ENCODE measurements at regions not wholly inside any gene's neighbourhood (a gene's known extent, or its start where the extent isn't known, plus 50 kb on each side); places are given as distances from the start of the nearest gene placed in this dataset.
"Not testable (repeated sequence)": the region's sequence is repeated elsewhere in the genome, so short reads cannot be mapped to it uniquely, and the experiment has no call there.

DNA sequence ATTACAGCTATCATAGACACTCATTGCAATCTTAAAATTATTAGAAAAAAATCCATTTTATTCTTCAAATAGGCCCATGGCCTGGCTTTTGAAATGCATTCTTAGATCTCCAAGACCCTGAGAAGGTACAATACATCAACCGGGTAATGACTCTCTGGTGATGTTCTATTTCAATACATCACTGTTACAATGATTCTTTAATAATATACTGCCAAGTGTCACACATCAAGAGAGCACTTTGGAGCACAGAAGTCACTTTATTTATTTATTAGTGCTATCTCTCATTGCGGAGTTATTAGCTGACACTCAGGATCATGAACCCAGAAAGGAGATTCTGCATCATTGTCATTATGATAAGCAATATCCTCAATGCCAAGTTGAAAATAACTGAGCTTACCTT is 748.5 kb upstream of the MBL2 start:
- DNase-seq = no peak

DNA sequence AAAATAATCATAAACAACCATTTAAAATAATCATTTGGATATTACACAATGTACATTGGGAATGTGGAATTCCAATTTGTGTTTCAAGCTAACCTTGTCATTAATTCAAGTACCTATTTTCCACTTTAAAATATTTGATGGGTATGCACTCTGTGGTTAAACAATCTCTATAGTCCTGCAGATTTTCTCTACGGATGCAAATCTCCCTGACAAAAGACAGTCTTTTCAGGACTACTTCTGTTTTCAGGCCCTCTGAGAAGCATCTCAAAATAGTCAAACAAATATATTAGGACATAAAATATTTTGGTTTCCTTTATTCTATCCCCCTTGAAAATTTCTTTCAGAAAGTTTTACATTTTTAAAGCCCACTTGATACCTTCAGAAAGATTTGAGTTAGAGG is 735.6 kb upstream of the MBL2 start:
- no peak for DNase-seq

DNA sequence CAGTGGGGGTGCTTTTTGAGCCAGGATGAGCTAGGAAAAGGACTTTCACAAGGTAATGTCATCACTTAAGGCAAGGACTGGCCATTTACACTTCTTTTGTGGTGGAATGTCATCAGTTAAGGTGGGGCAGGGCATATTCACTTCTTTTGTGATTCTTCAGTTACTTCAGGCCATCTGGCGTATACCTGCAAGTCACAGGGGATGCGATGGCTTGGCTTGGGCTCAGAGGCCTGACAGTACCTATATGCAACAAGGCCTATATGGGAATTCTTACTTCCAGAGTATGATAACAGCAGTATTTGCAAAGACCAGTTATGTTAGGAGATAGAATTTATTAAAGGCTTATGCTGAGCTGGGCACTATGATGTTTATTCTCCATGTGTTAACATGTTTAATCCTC is 731.9 kb upstream of the MBL2 start:
- not testable (repeated sequence) for DNase-seq

DNA sequence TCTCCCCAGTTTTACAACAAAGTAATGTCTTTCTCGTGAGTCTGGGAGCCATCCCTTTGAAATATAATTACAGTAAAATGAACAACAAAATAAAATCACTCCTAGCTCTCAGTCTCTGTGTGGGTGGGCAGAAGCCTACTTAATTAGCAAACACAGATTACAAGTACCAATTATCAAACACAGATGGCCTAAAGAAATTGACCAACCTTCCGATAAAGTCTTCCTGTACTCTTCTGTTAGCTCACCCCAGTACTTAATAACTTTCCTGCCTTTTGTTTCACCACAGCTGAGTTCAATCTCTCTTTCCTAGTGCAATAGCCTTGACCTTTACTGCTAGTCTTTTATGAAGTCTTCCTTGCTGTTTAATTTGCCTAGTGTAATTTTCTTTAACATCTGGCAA is 719.2 kb upstream of the MBL2 start:
- DNase-seq = no peak

DNA sequence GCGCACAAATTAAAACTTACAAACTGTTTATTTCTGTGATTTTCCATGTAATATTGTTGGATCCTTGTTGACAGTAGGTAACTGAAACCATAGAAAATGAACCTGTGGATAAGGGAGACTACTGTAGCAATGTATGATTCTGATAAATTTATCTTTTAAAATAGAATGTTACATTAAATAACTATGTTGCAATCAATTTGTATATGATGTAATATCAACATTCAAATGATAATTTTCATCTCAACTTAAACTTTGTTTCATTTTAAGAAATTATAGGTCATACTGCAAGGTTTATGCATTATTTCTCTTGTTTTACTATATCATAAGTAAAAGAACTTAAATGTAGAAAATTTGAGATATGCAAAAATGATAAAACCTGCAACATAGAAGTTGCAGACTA is 718.0 kb upstream of the MBL2 start:
- no peak for DNase-seq

DNA sequence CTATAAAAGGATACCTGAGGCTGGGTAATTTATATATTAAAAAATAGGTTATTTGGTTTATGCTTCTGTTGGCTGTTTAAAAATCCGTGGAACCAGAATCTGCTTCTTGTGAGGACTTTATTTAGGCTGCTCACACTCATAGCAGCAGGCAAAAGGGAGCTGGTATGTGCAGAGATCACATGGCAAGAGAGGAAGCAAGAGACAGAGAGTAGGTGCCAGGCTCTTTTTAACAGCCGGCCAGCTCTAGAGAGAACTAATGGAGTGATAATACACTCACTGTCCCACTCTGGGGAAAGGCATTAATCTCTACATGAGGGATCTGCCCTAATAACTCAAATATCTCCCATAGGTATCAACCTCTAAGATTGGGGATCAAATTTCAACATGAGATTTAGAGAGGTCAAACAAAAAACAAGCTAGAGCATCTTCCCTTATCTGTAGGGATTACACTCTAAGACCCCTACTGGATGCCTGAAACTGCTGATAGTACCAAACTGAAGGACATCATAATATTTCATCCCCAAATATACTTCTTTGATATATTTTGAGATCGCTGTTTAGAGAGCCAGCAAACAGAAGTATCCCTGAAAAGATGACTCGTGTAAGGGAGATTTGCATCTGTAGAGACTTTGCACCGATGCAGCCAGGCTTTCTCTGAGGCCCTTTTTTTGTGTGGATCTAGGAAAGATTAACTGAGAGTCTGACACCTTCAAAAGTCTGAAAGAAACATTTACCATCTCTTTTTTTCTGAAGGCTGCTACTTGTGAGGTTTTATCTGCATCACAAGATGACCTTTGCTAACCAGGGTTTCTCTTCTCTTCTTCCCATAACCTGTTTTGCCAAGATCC is 717.0 kb upstream of the MBL2 start:
- DNase-seq = no peak

DNA sequence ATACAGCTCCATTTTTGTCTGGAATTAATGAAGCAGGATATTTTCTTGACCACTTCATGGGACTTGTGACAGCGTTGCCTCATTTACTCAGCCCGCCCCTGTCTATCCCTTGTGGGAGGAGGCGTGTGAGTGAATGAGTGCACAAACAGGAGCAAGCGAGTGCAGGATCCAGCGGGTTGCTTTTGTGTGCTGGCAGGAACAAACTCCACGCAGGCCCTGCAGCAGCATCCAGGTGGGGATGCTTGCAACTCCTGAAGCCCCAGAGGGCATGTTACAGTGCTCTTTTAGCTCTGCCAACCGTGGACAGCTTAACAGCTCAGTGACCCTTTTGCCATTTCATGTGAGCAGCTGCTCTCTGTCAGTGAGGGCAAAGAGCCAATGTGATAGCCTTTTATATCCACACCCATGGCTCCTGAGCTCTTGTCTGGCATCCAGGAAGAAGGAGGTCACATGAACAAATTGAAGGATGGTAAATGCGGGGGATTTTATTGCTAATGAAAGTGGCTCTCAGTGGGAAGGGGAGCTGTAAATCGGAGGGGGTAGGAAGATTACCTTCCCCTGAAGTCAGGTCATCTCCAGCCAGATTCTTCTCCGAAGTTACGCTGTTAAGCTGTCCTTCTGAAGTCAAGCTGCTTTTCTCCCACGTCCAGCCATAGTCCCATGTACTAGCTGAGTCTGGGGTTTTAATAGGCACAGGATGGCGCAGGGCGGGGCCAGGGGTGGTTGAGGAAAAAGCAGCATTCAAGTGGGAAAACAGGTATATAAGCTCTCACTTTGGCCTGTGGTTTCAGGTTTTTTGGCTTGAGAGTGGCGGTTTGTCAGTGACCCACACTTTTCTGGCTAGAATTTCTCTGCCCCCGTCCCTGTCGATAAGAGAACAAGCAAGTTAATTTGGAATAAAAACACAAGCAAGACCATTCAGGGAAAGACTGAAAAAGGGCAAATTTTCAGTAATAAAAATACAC is 714.7 kb upstream of the MBL2 start:
- no peak for DNase-seq

DNA sequence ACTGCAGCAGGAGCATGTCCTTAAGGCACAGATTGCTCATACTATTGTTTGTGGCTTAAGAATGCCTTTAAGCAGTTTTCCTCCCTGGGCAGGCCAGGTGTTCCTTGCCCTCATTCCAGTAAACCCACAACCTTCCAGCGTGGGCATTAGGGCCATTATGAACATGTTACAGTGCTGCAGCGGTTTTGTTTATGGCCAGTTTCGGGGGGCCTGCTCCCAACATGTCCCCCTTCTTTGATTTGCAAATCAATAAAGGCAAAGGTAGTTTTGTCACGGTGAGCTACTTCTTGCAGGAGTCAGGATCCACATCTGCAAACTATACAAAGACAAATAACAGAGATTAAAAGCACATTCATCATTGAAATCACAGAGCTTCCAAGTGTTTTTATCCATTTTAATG is 712.8 kb upstream of the MBL2 start:
- DNase-seq = not testable (repeated sequence)

DNA sequence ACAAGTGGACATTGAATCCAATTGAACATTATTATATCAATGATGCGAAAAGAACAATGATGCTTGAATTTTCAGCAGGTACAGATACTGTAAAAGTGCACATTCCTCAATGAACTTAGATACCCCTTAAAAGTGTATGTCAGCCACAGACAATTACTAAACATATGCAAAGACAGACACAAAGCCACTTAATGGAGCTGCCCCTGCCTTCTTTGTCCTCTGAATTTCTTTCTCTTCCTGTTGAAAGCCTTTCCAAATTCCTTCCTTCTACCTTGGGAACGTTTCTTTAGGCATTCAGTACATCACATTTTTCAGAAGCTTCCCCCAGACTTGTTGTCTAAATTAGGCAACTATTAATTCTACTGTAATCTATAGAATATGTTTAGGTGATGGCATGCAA is 706.8 kb upstream of the MBL2 start:
- DNase-seq = no peak

DNA sequence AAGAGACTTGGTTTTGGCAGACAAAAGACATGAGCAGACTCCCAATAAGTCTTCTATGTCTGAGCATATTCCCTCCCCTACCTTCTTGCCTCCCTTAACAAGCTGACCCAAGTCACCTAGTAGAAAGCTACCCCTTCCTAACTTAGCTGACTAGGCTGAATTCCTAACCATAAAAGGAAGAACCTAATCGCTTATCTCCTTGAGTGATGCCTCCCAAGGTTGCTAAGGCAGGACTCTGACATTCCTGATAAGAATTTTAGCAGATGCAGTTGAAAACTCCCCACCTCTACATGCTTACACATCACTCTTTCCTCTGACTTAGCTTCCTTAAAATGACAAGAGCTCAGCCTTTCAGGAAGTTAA is 704.7 kb upstream of the MBL2 start:
- DNase-seq = no peak

DNA sequence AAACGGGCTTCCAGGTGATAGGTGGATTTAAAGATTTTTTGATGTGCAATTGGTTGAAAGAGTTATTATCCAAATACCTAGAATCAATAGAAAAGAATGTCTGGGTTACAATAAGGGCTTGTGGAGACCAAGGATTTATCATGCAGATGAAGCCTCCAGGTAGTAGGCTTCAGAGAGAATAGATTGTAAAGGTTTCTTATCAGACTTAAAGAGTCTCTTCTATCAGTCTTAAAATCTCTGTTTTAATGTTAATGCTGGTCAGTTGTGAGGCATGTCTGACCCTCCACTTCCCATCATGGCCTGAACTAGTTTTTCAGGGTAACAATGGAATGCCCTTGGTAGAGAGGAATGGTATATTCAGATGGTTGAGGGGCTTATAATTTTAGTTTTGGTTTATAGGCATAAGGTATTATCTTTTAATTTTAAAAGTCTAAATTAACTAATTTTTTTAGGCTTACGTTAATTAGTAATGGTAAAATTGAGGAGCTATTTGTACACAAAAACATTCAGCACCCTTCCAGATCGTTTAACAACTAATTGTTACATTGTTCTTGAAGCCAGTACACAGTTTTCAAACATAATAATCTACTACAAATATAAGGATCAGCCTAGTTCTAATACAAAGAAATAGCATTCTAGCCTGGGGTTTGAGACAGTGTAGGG is 704.2 kb upstream of the MBL2 start:
- no peak for DNase-seq

DNA sequence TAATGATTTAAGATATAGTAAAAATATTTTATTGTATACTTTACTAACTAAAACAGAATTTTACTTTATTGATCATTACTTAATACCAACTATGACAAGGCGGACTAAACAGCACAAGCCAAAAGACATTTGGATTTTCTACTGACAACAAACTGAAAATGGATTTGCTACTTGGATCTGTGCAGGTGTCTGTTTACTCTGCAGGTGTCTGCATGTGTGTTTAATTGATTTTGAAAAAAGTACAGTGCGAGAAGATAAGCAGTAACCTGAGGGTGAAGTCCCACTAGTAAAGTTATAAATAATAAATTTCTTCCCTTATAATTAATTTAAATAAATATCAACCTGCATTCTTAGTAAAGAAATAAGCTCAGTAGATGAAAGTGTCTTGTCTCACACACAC is 696.8 kb upstream of the MBL2 start:
- DNase-seq = no peak

DNA sequence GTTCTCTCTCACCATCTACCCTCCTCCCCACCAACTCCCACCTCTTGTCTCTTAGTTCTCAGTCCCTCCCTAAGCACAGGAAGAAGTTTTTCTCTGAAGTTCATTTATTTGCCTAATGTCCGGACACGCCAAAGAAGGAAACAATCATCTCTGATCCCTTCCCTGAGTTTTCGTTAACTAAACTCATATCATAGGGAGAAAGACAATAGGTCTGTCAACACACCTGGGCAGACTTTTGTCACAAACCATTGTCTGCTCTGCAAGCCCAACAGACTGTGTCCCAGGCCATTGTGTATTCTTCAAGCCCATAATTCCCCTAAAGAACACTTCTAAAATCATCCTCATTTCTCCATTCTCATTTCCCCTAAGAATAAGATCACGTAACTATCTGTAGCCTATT is 691.0 kb upstream of the MBL2 start:
- DNase-seq = no peak

DNA sequence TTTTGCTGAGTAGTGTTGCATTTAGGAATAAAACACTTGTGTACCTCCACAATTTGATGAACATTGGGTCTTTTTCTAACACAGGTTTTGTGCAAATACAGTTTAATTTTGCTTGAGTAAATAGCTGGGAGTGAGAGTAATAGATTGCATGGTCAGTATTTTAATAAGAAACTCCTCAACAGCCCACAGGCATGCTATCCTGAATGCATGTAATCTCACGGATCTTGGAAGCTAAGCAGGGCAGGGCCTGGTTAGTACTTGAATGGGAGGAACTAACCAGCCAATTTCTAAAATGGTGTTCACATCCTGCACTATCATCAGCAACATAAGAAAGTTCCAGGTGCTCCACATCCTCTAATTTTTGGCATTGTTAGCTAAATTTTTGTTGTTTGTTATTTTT is 685.4 kb upstream of the MBL2 start:
- no peak for DNase-seq

DNA sequence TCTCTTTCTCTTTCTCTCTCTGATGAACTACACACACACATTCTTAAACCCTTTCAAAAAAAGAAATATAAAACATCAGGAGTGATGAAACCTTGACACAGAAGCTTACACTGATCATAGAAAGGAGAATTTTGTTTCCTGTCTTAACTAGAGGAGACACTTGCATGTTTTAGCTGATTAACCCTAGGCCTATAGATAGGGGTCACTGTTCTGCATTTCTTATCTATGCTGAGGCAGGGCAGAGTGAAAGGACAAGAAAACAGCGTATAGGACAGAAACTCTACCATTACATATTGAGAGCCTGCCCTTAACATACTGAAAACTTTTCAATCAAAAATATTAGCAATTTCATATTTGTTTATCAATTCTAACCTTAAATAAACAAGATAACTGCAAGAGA is 680.6 kb upstream of the MBL2 start:
- no peak for DNase-seq

DNA sequence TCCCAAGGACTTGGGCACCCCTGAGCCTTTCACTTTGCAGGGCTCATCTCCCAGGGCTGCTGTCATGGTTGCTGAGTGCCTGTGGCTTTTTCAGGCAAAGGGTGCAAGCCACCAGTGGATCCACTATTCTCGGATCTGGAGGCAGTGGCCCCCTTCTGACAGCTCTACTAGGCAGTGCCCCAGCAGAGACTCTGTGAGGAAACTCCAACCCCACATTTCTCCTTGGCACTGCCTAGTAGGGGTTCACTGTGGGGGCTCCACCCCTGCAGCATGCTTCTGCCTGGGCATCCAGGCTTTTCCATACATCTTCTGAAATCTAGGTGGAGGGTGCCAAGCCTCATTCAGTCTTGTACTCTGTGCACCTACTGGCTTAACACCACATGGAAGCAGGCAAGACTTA is 675.0 kb upstream of the MBL2 start:
- DNase-seq = no peak

DNA sequence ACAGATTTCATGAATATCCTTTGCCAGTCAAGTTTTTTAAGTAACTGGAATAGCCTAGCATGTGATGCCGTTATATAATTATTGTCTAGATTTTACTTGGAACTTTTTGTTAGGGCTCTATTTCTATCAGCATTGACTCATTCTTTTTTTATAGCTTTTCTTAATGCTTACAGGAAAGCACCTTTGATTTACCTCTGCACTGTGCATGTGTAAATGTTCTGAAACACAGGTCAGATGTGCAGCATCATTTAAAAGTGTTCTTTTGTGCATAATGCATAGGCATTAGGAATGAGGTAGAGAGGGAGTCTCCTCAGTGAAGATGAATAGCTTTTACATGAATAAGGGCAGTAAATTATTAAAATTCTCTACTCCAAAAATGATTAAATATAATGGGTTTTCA is 669.3 kb upstream of the MBL2 start:
- no peak for DNase-seq

DNA sequence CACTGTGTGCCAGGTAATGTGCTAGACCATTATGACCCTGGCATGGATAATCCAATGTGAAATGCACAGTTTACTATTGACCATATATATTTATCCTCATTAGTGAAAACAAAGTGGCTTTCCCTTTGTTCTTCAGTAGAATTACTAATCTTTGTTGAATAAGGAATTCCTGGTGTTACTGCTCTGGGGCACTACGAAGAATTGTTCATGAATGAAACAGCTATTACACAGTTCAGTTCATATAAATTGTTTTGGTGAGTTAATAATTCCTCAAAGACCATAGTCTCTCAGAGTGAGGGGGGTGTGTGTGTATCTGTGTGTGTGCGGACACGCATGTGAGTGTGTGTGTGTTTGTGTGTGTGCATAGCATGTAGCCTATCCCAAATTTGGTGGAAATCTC is 668.0 kb upstream of the MBL2 start:
- no peak for DNase-seq

DNA sequence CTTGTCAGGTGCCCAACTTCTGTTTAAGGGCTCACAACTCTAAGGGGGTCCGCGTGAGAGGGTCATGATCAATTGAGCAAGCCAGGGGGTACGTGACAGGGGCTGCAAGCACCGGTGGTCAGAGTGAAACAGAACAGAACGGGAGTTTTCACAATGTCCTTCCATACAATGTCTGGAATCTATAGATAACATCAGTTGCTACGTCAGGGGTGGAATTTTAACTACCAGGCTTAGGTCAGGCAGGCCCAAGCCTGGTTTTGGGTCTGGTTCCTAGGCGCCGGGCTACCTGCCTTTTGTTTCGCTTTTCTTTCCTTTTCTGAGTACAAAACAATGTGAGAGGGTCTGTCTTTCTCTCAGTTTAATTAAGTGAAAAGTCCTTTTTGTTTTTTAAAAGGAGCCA is 666.5 kb upstream of the MBL2 start:
- not testable (repeated sequence) for DNase-seq

DNA sequence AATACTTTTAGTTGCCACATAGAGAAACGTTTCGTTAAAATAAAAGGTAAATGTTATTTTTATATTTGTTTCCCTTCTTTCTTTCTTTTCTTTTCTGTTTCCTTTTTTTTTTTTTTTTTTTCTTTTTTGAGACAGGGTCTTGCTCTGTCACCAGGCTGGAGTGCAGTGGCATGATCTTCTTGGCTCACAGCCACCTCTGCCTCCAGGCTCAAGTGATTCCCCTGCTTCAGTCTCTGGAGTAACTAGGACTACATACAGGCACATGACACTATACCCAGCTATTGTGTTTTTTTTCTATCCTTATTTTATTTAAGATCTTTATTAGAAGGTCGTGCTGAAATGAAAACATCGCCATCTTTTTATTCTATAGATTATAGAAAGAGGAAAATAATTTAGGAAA is 661.8 kb upstream of the MBL2 start:
- DNase-seq = no peak

DNA sequence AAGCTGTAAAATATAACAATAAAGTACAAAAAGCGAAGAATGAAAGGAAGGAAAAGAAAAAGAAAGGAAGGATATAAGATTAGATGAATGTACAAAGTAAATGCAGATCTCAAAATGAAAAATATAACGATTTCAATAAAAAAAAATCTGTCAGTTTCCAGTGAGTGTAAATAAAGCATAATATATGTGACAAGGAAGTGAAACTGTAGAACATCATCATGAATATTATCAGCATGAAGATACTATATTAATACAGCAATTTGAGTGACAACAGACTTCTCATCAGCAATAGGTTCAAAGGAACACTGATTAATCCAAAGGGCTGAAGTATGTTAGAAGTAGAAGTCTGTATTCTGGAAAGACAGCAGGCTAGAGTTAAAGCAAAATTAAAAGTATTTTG is 659.5 kb upstream of the MBL2 start:
- DNase-seq = no peak

DNA sequence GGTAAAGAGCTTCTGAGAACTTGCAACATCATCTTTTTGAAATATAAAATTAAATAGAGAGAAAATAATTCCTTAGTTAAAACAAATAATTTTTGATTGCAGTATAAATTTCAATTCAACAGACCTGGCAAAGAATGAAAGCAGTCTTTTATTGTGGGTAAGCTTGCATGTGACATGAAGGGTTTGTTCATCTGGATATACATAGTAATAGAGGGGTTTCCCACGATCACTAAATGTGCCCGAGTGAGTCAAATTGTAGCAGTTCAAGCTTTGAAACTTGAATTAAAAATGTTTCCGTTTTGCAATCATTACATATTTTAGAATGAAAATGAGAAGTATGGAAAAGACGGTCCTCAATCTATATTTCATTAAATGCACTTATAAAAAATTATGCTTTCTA is 658.4 kb upstream of the MBL2 start:
- DNase-seq = no peak

DNA sequence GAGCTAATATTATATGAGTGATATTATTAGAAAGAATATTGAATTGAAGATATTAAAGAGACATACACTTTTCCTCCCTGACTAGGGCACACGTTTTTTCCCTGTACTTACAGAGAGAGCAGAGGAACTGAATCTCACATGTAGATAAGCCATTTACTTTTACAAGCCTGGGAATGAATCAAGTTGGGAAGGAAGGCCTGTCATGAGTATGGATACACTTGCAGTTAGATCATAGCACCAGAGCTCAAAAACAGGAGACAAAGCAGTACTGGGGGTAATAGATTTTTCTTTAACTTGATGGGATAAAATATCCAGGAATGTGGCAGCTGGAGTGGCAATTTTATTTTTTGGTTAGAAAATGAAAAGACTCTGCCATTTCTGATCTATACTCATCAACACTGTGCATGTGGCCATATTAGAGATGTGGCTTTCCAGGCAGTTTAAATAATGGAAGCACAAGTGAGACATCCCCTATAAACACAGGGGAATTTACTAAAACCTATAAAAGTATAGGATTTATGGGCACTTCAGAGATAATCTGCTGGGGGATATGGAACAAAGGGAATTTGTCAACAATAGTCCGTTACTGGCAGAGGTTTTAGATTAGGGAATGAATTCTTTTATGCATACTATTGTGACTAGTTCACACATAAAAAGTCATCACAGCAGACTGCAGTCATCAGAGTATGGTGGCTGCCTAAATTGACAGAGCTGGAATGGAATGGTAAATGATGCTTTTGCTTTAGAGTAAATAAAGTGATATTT is 657.7 kb upstream of the MBL2 start:
- no peak for DNase-seq

Data from CD4-positive, alpha-beta T cell treated with Interleukin-4 for 1 hour (primary cell).